SK-N-SH (cell line): ENCODE measurements at regions not wholly inside any gene's neighbourhood (a gene's known extent, or its start where the extent isn't known, plus 50 kb on each side); places are given as distances from the start of the nearest gene placed in this dataset.

Experiments used
- CTCF ChIP-seq: fragments of 200-600 bp; sonication (generic); IDR thresholded peaks from 2 replicates; pipeline ENCODE4 v1.6.1; 2017; ENCODE audit warnings: antibody characterized with exemption, mild to moderate bottlenecking, moderate library complexity
- FOXJ3 ChIP-seq: sonication (generic); formaldehyde crosslinking; IDR thresholded peaks from 2 replicates; pipeline ENCODE4 v1.5.1; 2020; ENCODE audit warnings: mild to moderate bottlenecking, missing genetic modification reagents
- JUND ChIP-seq: IDR thresholded peaks from 2 replicates; pipeline ENCODE4 v1.4.0; 2012
- YY1 ChIP-seq: IDR thresholded peaks from 2 replicates; pipeline ENCODE4 v1.4.0; 2012; ENCODE audit warnings: low read depth, mild to moderate bottlenecking

GRCh38 chr21:15521644-15522001 is 208.2 kb upstream of the USP25 start:
- TF ChIP-seq CTCF (no peak), YY1 (no peak), JUND (no peak), FOXJ3 (CRISPR knock-in tag) (no peak)
